ENCODE measurements at regions not wholly inside any gene's neighbourhood (a gene's known extent, or its start where the extent isn't known, plus 50 kb on each side); places are given as distances from the start of the nearest gene placed in this dataset.

GRCh38 chr12:4133636-4134447 lies 139.7 kb upstream of the CCND2 start:
- DNase-seq: no peak

- DNase-seq: no peak
Measured at GRCh38 chr12:4133029-4133428, 140.5 kb upstream of the CCND2 start.

GRCh38 chr12:4121506-4122020 lies 152.0 kb upstream of the CCND2 start:
- no peak for DNase-seq

GRCh38 chr12:4120316-4120917 lies 153.1 kb upstream of the CCND2 start:
- no peak for DNase-seq

GRCh38 chr12:4119157-4119761 lies 154.3 kb upstream of the CCND2 start:
- peak; percentile 63 to 66 for DNase-seq

GRCh38 chr12:4118601-4119156 lies 154.9 kb upstream of the CCND2 start:
- DNase-seq: peak in 1 of 2 donors; percentile 33

- DNase-seq: no peak
Measured at GRCh38 chr12:4118017-4118510, 155.5 kb upstream of the CCND2 start.

- no peak for DNase-seq
Measured at GRCh38 chr12:4117386-4118016, 156.1 kb upstream of the CCND2 start.

GRCh38 chr12:4116251-4117111 lies 157.1 kb upstream of the CCND2 start:
- DNase-seq: no peak

- DNase-seq: no peak
Measured at GRCh38 chr12:4115570-4115969, 158.0 kb upstream of the CCND2 start.

- DNase-seq: peak; percentile 38 to 39
Measured at GRCh38 chr12:4114986-4115385, 158.6 kb upstream of the CCND2 start.

- DNase-seq: no peak
Measured at GRCh38 chr12:4112734-4113325, 160.7 kb upstream of the CCND2 start.

- no peak for DNase-seq
Measured at GRCh38 chr12:4112290-4112689, 161.3 kb upstream of the CCND2 start.

- no peak for DNase-seq
Measured at GRCh38 chr12:4111010-4111409, 162.6 kb upstream of the CCND2 start.

GRCh38 chr12:4109826-4110225 lies 163.7 kb upstream of the CCND2 start:
- DNase-seq: no peak

- DNase-seq: no peak
Measured at GRCh38 chr12:4108803-4109345, 164.7 kb upstream of the CCND2 start.

- DNase-seq: no peak
Measured at GRCh38 chr12:4107911-4108697, 165.5 kb upstream of the CCND2 start.

- DNase-seq: peak; percentile 56 to 71
Measured at GRCh38 chr12:4107436-4107878, 166.1 kb upstream of the CCND2 start.

GRCh38 chr12:4106621-4107020 lies 166.9 kb upstream of the CCND2 start:
- no peak for DNase-seq

GRCh38 chr12:4104722-4105244 lies 168.8 kb upstream of the CCND2 start:
- no peak for DNase-seq
